Heart left ventricle (tissue), 16 donors: ENCODE measurements at regions not wholly inside any gene's neighbourhood (a gene's known extent, or its start where the extent isn't known, plus 50 kb on each side); places are given as distances from the start of the nearest gene placed in this dataset.

Source experiments
- ATAC-seq, 4 donors: fragments of 200-7000 bp; cut with Tn5 transposase; one replicate each; pipeline ENCODE4 v1.9.1; 2020 to 2022; ENCODE audit warnings: moderate library complexity in 4 of 4, mild to moderate bottlenecking in 3 of 4, moderate number of reproducible peaks in 1 of 4
- DNase-seq, 5 donors: peaks; one replicate each; pipeline ENCODE4 v3.0.0-alpha.2; 2020
- H3K27ac ChIP-seq, 12 donors: fragments of 200-600 bp; sonication (generic) in 4 of 12; one replicate each; pipeline versions ENCODE4 v1.5.0 to v1.8.0; 2016 to 2022; ENCODE audit warnings: mild to moderate bottlenecking in 2 of 12
- H3K27me3 ChIP-seq, 9 donors: fragments of 200-600 bp; sonication (generic) in 2 of 9; one replicate each; pipeline versions ENCODE4 v1.5.1 to v1.8.0; 2016 to 2022; ENCODE audit warnings: mild to moderate bottlenecking in 3 of 9
- H3K36me3 ChIP-seq, 9 donors: fragments of 200-600 bp; sonication (generic) in 2 of 9; one replicate each; pipeline versions ENCODE4 v1.5.0 to v1.8.0; 2018 to 2022; ENCODE audit warnings: mild to moderate bottlenecking in 2 of 9
- H3K4me1 ChIP-seq, 12 donors: fragments of 200-600 bp; sonication (generic) in 4 of 12; one replicate each; pipeline versions ENCODE4 v1.5.0 to v1.8.0; 2016 to 2022; ENCODE audit warnings: mild to moderate bottlenecking in 3 of 12
- H3K4me3 ChIP-seq, 12 donors: fragments of 200-600 bp; sonication (generic) in 4 of 12; one replicate each; pipeline versions ENCODE4 v1.5.0 to v1.8.0; 2017 to 2022; ENCODE audit warnings: mild to moderate bottlenecking in 9 of 12, moderate library complexity in 4 of 12
- H3K9me3 ChIP-seq, 12 donors: fragments of 200-600 bp; sonication (generic) in 4 of 12; one replicate each; pipeline versions ENCODE4 v1.5.0 to v1.8.0; 2016 to 2022; ENCODE audit warnings: mild to moderate bottlenecking in 1 of 12
- CTCF ChIP-seq, 12 donors: fragments of 200-600 bp; sonication (generic) in 4 of 12; IDR thresholded peaks; one replicate each; pipeline versions ENCODE4 v1.5.0 to v1.8.0; 2018 to 2022; ENCODE audit warnings: antibody characterized with exemption in 12 of 12, mild to moderate bottlenecking in 5 of 12
- POLR2A ChIP-seq, 2 donors: fragments of 450-650 bp; IDR thresholded peaks; one replicate each; pipeline ENCODE4 v1.6.1; 2017; ENCODE audit warnings: antibody characterized with exemption in 2 of 2, mild to moderate bottlenecking in 2 of 2, moderate library complexity in 2 of 2
- WGBS, 4 donors: extraction: QIAGEN DNeasy Blood & Tissue Kit in 2 of 4; methylation state at CpG; one replicate each; pipeline versions ENCODE4 v1.1.5 to v1.1.7; 2013 to 2018; 5-methylcytosine and 5-hydroxymethylcytosine counted together
- intact Hi-C, 10 donors: fragments of 100-400 bp; cut with DNase I; formaldehyde crosslinking; loops; one replicate each; pipeline versions ENCODE4 v1.11.1 to v1.14.2; 2022
- donor health status: ischemic (EF 13 %, LVEDD 7.1; RV severe dilation, severe dysfunction).
- donor health status: healthy with polysubstance abuse.
- donor health status: DM: no; HTN: yes; CAD: no.
- donor health status: DM: no; HTN: no; CAD: no.
- donor health status: ischemic (EF 25% LVEDD 6.9; RV normal size, moderate dysfunction).
- donor health status: ischemic (EF 25% LVEDD 5.7; RV mildly dilated, moderate dysfunction).
- donor health status: healthy.
- donor health status: DM: yes; HTN: yes; CAD: no.
- donor health status: ischemic (EF 35%, LVEDD 5.7; RV mildly dilated, moderate dysfunction).
- donor health status: nonischemic (EF 11% LVEDD 7.7; RV severe dilation, severe dysfunction).
- donor health status: DM: yes; HTN: yes; CAD: no.
- donor health status: PGD.
- donor health status: ischemic (EF 29% LVEDD 5.4; RV normal size, mild dysfunction).
- donor health status: nonischemic (EF 23%, LVEDD 6.1; RV moderate dilation, normal function).

- no peak for TF ChIP-seq POLR2A (IDR thresholded peaks at IDR 0.05)
- TF ChIP-seq CTCF (IDR thresholded peaks at IDR 0.05) = no peak
- Histone ChIP-seq H3K27me3 (no peaks in the 10 kb centered on the region), H3K4me3 (no peak overlapping the region), H3K4me1 (no peaks in the 10 kb centered on the region), H3K9me3 (peaks cover 0 to 15% (median 10%) of the 10 kb centered on the region in 12 donors), H3K36me3 (no peaks in the 10 kb centered on the region), H3K27ac (no peak overlapping the region)
- ATAC-seq (no peak), DNase-seq (no peak)
- intact Hi-C loops = no loop called here
These were observed 54.8 kb upstream of the SLC4A10 start for GRCh38 chr2:161569401-161569800.

DNA sequence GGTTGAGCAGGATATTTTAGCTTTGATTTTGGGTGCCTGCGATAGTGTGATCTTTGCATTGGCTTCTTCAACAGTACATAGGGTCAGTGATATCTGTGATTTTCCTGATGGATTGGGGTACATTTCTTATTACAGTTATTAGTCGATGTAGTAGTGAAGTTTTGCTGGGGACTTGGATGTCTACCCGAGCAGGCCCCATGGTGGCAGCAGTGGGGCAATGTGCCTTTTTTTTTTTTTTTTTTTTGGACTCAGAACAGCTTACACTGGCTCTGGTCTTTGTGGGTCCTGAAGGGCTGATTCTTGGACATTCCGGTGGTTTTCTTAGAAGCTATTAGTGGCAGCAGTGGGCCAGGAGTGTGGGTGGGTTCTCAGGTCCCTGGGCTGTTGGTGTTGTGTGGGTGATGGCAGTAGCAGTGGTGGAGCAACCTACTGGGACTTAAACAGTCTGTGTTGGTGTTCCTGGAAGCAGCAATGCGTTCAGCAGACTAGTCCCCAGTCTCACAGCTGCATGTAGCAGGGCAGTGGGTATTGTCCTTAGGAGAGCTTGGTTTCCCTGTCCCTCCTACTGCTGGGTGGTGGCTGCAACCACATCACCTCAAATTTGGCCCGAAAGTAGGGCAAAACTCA, 53.7 kb upstream of the SLC4A10 start:
- H3K27me3 ChIP-seq = no peaks in the 10 kb centered on the region
- ATAC-seq (no peak), DNase-seq (no peak)
- H3K9me3 ChIP-seq = peaks cover 0 to 4% (median 0%) of the 10 kb centered on the region in 12 donors
- H3K4me3 ChIP-seq = no peak overlapping the region
- WGBS, 4 donors = 64 to 77% (median 67%) methylated on average over 5 to 6 of the region's 6 CpGs
- no peaks in the 10 kb centered on the region for H3K36me3 ChIP-seq
- H3K27ac ChIP-seq = no peak overlapping the region
- no peaks in the 10 kb centered on the region for H3K4me1 ChIP-seq
- intact Hi-C loops = no loop called here
- TF ChIP-seq POLR2A (IDR thresholded peaks at IDR 0.05) (no peak), CTCF (IDR thresholded peaks at IDR 0.05) (no peak)

GRCh38 chr2:161571051-161571429, 53.2 kb upstream of the SLC4A10 start:
- no peak overlapping the region for H3K27ac ChIP-seq
- no peaks in the 10 kb centered on the region for H3K36me3 ChIP-seq
- WGBS, 4 donors = 63 to 84% (median 76%) methylated on average over 1 of the region's 1 CpG
- H3K4me1 ChIP-seq = no peaks in the 10 kb centered on the region
- DNase-seq (no peak), ATAC-seq (no peak)
- H3K27me3 ChIP-seq = no peaks in the 10 kb centered on the region
- intact Hi-C loops = no loop called here
- TF ChIP-seq POLR2A (IDR thresholded peaks at IDR 0.05) = no peak
- no peak for TF ChIP-seq CTCF (IDR thresholded peaks at IDR 0.05)
- no peaks in the 10 kb centered on the region for H3K9me3 ChIP-seq
- no peak overlapping the region for H3K4me3 ChIP-seq
